ENCODE measurements at regions not wholly inside any gene's neighbourhood (a gene's known extent, or its start where the extent isn't known, plus 50 kb on each side); places are given as distances from the start of the nearest gene placed in this dataset.

DNA sequence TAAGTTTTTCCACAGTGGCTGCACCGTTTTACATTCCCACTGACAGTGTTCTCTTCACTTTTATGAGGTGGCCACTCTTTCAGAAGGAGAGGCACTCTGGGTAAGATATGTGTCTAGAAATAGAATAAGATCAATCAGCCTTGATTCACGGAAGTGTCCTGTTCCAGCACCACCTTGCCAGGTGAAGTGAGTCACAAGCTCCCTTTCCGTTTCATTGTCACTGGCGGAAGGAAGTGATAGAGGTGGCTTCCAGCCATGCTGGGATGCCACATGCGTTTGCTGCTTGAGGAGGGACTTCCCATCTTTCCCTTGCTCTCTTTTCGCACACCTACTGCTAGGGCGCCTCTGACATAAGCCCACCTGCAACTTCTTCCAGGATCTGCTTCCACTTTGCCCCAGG, 217.1 kb downstream of the PIK3R1 start:
- peak; percentile 5 to 35 (median 16) for DNase-seq

- DNase-seq = no peak
Observed at GRCh38 chr5:68433526-68433922, 218.0 kb downstream of the PIK3R1 start.

- peak; percentile 73 to 93 (median 83) for DNase-seq
Observed at GRCh38 chr5:68433923-68434879, 218.6 kb downstream of the PIK3R1 start.

GRCh38 chr5:68435611-68436010, 220.1 kb downstream of the PIK3R1 start:
- DNase-seq = no peak

- no peak for DNase-seq
Observed at GRCh38 chr5:68436686-68437520, 221.3 kb downstream of the PIK3R1 start.

- no peak for DNase-seq
Observed at GRCh38 chr5:68438876-68439275, 223.3 kb downstream of the PIK3R1 start.

DNA sequence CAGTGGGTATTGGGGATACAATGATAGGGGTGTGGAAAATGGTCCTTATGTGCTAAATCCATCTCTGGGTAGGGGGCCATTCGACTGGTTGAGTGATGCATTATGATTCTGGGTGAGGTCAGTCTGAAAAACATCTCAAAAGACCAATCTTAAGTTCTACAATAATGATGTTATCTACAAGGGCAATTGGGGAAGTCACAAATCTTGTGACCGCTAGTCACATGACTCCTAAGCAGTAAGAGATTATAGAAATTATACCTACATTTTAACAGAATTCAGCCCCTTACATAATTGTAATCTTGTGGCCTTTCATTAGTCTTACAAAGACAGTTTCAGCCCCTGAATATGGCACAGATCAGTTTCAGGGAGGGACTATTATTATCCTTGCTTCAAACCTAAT, 224.7 kb downstream of the PIK3R1 start:
- DNase-seq = no peak

DNA sequence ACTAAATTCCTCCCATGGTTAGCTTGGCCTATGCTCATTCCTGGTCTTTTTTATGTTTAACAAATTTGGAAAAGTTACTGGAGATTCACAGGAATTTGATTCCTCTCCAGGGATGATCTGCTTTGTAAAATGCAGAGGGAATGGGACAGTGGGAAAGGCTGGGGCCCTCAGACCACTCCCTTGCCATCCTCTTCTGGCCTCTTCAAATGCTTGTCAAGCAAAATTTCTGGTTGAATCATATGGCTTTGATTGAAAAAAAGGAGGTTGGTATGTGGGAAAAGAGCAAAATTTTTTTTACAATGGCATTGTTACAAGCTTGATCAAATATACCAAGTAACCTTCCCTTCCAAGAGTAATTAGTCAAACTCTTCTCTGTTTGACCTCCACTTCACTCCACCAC, 225.1 kb downstream of the PIK3R1 start:
- DNase-seq = no peak

GRCh38 chr5:68441309-68442073, 225.9 kb downstream of the PIK3R1 start:
- DNase-seq = no peak

- no peak for DNase-seq
Observed at GRCh38 chr5:68443091-68443490, 227.5 kb downstream of the PIK3R1 start.

DNA sequence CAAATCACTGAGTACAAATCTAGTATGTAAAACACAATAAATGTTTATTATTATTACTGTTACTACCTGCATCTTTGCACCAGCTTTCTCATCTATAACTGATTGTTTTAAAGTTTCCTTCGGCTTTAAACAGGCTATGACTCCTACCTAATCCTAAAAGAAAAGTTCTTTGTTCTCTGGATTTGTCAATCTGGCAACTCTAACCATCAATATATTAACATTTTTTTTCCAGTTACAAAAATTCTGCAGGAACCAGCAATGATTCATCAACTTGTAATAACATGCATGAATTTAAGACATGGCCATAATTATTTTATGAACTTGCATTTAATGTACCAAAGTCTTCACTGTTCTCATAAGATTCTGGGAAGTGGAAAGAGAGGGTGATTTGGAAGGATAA, 228.5 kb downstream of the PIK3R1 start:
- no peak for DNase-seq

DNA sequence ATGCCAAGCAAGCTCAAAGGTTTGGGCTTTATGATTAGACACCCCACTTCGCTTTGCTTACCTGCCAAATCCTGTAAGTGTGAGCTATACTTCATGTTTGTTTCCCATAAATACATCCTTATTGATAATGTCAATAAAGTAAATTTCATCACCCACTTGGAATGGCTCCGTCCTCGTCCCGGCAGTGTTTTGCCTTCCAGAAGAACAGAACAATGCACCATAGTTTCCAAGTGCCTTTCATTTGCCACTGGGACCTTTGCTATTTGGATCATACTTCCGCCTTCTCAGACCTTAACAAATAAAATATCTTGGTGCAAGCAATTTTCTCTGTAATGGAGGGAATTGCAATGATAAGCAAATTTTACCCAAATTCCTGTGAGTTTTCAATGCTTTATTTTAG, 229.3 kb downstream of the PIK3R1 start:
- DNase-seq = no peak

DNA sequence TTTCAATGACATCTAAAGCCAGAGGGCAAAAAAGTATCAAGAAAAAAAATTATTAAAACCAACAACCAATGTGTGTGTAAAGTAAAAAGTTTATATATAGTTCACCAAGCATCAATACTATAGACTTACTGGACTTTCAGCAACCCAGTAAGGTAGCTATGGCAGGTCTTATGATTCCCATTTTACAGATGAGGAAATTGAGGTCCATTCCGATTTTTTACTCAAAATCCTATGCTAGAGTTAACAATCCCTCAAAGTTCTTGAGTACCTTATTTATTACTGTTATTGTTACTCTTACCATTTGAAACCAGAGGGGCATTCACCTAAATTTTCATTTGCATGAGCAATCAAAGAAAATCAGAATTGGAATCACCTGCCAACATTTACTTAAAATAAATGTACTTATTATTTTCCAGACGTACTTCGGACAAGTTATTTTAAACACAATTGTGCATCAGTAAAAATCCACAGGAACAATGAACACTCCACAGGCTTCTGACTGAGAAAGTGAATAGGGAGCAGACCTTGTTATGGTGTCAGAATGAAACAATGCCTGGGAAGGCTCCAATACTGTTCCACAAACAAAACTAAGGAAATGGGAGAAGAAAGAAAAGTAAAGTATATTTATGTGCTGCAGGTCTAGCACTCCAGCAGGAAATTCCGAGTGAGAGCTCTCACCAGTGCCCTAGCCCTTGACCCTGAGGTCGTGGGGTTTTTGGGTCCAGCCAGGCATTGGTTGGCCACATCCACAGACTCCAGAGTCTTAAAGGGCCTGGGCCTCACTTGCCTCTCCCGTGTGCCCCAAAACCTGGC, 229.9 kb downstream of the PIK3R1 start:
- no peak for DNase-seq

DNA sequence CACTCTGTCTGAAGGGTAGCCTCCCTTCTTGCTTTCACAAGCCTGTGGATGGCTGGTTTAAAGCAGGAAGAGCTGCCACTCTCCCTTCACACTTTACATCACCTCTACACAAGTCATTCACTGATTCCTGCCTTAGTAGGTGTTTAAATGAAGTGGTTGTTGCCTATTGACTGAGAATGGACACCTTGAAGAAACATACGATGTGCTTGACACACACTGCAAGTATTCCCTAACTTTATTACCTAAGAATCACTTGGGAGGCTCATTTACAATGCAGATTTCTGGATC, 230.5 kb downstream of the PIK3R1 start:
- DNase-seq = no peak

DNA sequence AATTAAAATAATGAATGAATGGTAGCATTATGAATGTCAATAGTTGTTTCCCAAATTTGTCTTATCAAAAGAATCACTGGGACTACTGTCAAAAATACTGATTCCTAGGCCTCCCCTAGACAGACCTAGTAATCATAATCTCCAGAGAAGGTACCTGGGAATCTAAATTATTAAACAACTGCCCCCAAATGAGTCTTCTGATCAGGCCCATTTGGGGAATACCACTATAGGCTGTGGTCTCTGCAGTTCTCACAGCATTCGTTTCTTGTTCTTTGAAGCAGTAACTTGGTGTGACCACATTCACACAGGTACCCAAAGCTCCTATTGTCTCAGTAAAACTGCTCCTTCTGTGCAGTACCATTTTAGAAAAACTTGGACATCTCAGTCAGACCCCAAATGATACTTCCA, 230.9 kb downstream of the PIK3R1 start:
- DNase-seq = no peak

GRCh38 chr5:68447136-68447929, 231.8 kb downstream of the PIK3R1 start:
- DNase-seq = no peak

DNA sequence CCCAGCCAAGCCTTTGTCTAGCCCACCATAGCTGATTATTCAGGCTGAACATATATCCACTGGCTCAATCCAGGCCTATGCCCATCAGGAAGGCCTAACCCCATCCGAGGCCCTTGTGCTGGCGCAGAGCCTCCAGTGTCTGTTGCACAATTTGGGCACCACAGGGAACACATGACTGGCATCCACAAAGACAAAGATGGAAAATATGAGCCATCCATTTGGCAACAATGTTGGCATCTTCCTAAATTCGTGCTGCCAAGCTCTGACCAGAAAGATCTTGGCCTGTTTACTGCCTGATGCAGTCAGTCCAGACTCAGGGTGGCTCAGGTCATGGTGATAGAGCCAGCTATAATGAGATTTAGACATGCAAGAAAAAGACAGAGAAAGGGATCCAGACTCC, 233.8 kb downstream of the PIK3R1 start:
- DNase-seq = no peak

DNA sequence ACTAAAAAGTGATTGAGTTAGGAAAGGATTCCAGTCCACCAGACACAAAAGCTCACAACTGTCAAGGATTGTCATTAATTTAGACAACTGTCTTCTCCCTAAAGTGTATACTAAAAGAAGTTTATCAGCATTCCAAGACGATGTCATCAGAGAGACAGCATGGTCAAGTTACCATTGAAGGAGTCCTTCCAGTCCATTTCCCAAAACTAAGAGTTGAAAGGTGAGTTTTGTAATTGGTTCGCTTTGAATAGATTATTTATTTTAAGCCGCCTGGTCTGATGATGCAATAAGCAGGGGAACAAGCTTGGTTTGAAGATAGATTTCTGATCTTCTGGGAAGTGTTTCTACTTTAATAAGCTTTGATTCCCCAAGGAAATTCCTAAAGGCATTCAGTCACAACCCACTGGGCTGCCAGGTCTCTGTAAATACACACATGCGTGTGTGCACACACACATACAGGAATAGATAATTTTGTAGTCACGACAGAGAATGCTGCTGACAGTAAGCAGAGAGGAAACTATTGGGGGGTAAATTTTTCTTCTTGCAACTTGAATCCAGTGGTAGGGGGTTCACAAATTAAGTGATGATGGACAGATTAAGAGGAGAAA, 234.8 kb downstream of the PIK3R1 start:
- no peak for DNase-seq

GRCh38 chr5:68452286-68452685, 236.7 kb downstream of the PIK3R1 start:
- DNase-seq = no peak

GRCh38 chr5:68454172-68454571, 238.6 kb downstream of the PIK3R1 start:
- DNase-seq = no peak

- DNase-seq = no peak
Observed at GRCh38 chr5:68454766-68455165, 239.2 kb downstream of the PIK3R1 start.

All from T-helper 1 cell (primary cell).